IMR-90 (cell line): ENCODE measurements at regions not wholly inside any gene's neighbourhood (a gene's known extent, or its start where the extent isn't known, plus 50 kb on each side); places are given as distances from the start of the nearest gene placed in this dataset.

Experiments
- ATAC-seq: fragments of 200-7000 bp; cut with Tn5 transposase; 2 replicates; pipeline ENCODE4 v1.9.1; 2020; ENCODE audit warnings: low read depth, mild to moderate bottlenecking, moderate library complexity
- BruUV-seq: library from RNA; stranded (reverse); fragments of 400-500 nt; replicated peaks from 2 replicates; lab custom pipeline; 2021; lab: Mats Ljungman, UMichigan
- CTCF ChIA-PET: fragments of 300-600 bp; formaldehyde crosslinking; extraction: SDS; loops from one replicate; lab custom pipeline; 2021; ENCODE audit warnings: antibody characterized with exemption; lab: Yijun Ruan, JAX
- POLR2A ChIA-PET: fragments of 300-600 bp; sonication (Branson Sonifier 250); formaldehyde crosslinking; loops from one replicate; lab custom pipeline; 2022; ENCODE audit warnings: antibody characterized with exemption; ENCODE audit not compliant: unreplicated experiment; lab: Charles Lee
- DNase-seq: peaks from one replicate; pipeline ENCODE4 v3.0.0; 2013
- H2AFZ ChIP-seq: replicated peaks from 2 replicates; pipeline ENCODE3; 2013; ENCODE audit warnings: low read length, mild to moderate bottlenecking; ENCODE audit not compliant: poor library complexity
- H2AK5ac ChIP-seq: 2 replicates; pipeline ENCODE4 v1.6.1; 2013; ENCODE audit warnings: low read depth, low read length, inconsistent platforms
- H2AK9ac ChIP-seq: replicated peaks from 2 replicates; pipeline ENCODE3; 2013; ENCODE audit warnings: mild to moderate bottlenecking, low read depth, low read length, moderate library complexity; ENCODE audit not compliant: poor library complexity
- H2BK120ac ChIP-seq: 2 replicates; pipeline ENCODE4 v1.6.1; 2013; ENCODE audit warnings: low read depth, low read length, inconsistent platforms
- H2BK15ac ChIP-seq: 3 replicates; pipeline ENCODE4 v1.6.1; 2013; ENCODE audit warnings: low read depth, low read length, inconsistent platforms
- H2BK20ac ChIP-seq: 2 replicates; pipeline ENCODE4 v1.6.1; 2013; ENCODE audit warnings: low read depth, mild to moderate bottlenecking, inconsistent platforms, low read length, moderate library complexity
- H2BK5ac ChIP-seq: 2 replicates; pipeline ENCODE4 v1.6.1; 2013; ENCODE audit warnings: mild to moderate bottlenecking, low read depth, low read length, inconsistent platforms; ENCODE audit not compliant: poor library complexity, severe bottlenecking
- H3K14ac ChIP-seq: replicated peaks from 2 replicates; pipeline ENCODE4 v1.6.1; 2013; ENCODE audit warnings: low read depth, low read length, inconsistent platforms
- H3K18ac ChIP-seq: 2 replicates; pipeline ENCODE4 v1.6.1; 2013; ENCODE audit warnings: low read depth, low read length, control low read depth
- H3K23ac ChIP-seq: 2 replicates; pipeline ENCODE4 v1.6.1; 2013; ENCODE audit warnings: low read depth, low read length, inconsistent platforms
- H3K27ac ChIP-seq: 2 replicates; pipeline ENCODE4 v1.5.1; 2013; ENCODE audit warnings: mild to moderate bottlenecking, control low read depth, low read length; ENCODE audit not compliant: insufficient read depth
- H3K27me3 ChIP-seq: 2 replicates; pipeline ENCODE4 v1.6.1; 2013; ENCODE audit warnings: low read length; ENCODE audit not compliant: control insufficient read depth, insufficient read depth
- H3K36me3 ChIP-seq: 2 replicates; pipeline ENCODE4 v1.6.1; 2013; ENCODE audit warnings: low read length, mixed read lengths; ENCODE audit not compliant: control insufficient read depth, insufficient read depth
- H3K4ac ChIP-seq: 2 replicates; pipeline ENCODE4 v1.6.1; 2013; ENCODE audit warnings: low read depth, low read length, inconsistent platforms
- H3K4me1 ChIP-seq: 2 replicates; pipeline ENCODE4 v1.6.1; 2013; ENCODE audit warnings: low read length, mixed read lengths; ENCODE audit not compliant: control insufficient read depth, insufficient read depth
- H3K4me2 ChIP-seq: 2 replicates; pipeline ENCODE4 v1.6.1; 2013; ENCODE audit warnings: low read depth, mild to moderate bottlenecking, control low read depth, low read length, moderate library complexity
- H3K4me3 ChIP-seq: 2 replicates; pipeline ENCODE4 v1.5.1; 2013; ENCODE audit warnings: low read depth, mild to moderate bottlenecking, control low read depth, low read length, moderate library complexity; ENCODE audit not compliant: insufficient read depth
- H3K56ac ChIP-seq: 2 replicates; pipeline ENCODE4 v1.6.1; 2013; ENCODE audit warnings: low read length, inconsistent platforms; ENCODE audit not compliant: insufficient read depth; ENCODE audit errors: extremely low read depth
- H3K79me1 ChIP-seq, 2 experiments: 2 replicates each; pipeline ENCODE4 v1.6.1; 2013; ENCODE audit warnings: low read length in 2 of 2, inconsistent platforms in 1 of 2, low read depth in 1 of 2
- H3K9ac ChIP-seq: 2 replicates; pipeline ENCODE4 v1.6.1; 2013; ENCODE audit warnings: low read depth, low read length, control low read depth
- H3K9me1 ChIP-seq: 2 replicates; pipeline ENCODE4 v1.6.1; 2013; ENCODE audit warnings: low read length, inconsistent platforms; ENCODE audit not compliant: insufficient read depth
- H3K9me3 ChIP-seq: 2 replicates; pipeline ENCODE4 v1.6.1; 2013; ENCODE audit warnings: low read length; ENCODE audit not compliant: control insufficient read depth, insufficient read depth
- H4K20me1 ChIP-seq: 2 replicates; pipeline ENCODE4 v1.6.1; 2013; ENCODE audit warnings: low read length, inconsistent platforms; ENCODE audit not compliant: insufficient read depth
- H4K5ac ChIP-seq: 2 replicates; pipeline ENCODE4 v1.6.1; 2013; ENCODE audit warnings: mild to moderate bottlenecking, low read depth, low read length, control low read depth
- H4K8ac ChIP-seq, 2 experiments: 2 replicates each; pipeline ENCODE4 v1.6.1; 2013; ENCODE audit warnings: low read depth in 2 of 2, low read length in 2 of 2, control low read depth in 1 of 2, inconsistent platforms in 1 of 2
- H4K91ac ChIP-seq: 2 replicates; pipeline ENCODE4 v1.6.1; 2013; ENCODE audit warnings: low read depth, low read length, inconsistent platforms; ENCODE audit not compliant: insufficient read depth
- CEBPB ChIP-seq: IDR thresholded peaks from 2 replicates; pipeline ENCODE4 v1.6.1; 2012; ENCODE audit warnings: low read depth, low read length, improper control_type of control experiment
- CTCF ChIP-seq: conservative IDR thresholded peaks from 2 replicates; pipeline ENCODE4 v1.5.1; 2012; ENCODE audit warnings: mild to moderate bottlenecking, low read depth, low read length, improper control_type of control experiment
- ELK1 ChIP-seq: fragments of 150-350 bp; IDR thresholded peaks from 2 replicates; pipeline ENCODE4 v1.6.1; 2016; ENCODE audit warnings: low read depth, mild to moderate bottlenecking, low read length, moderate library complexity, borderline replicate concordance
- FOS ChIP-seq: fragments of 150-350 bp; IDR thresholded peaks from 2 replicates; pipeline ENCODE4 v1.6.1; 2016; ENCODE audit warnings: low read depth, low read length
- MAFK ChIP-seq: IDR thresholded peaks from 2 replicates; pipeline ENCODE4 v1.6.1; 2012; ENCODE audit warnings: low read depth, low read length, improper control_type of control experiment
- MAZ ChIP-seq: IDR thresholded peaks from 2 replicates; pipeline ENCODE4 v1.6.1; 2012; ENCODE audit warnings: low read depth, mild to moderate bottlenecking, low read length, improper control_type of control experiment, moderate library complexity, borderline replicate concordance
- MXI1 ChIP-seq: IDR thresholded peaks from 2 replicates; pipeline ENCODE4 v1.6.1; 2012; ENCODE audit warnings: low read depth, mild to moderate bottlenecking, low read length, moderate library complexity, borderline replicate concordance
- NFE2L2 ChIP-seq: fragments of 150-350 bp; IDR thresholded peaks from 2 replicates; pipeline ENCODE4 v1.6.1; 2016; ENCODE audit warnings: low read depth, mild to moderate bottlenecking, low read length
- RAD21 ChIP-seq: IDR thresholded peaks from 2 replicates; pipeline ENCODE4 v1.6.1; 2012; ENCODE audit warnings: low read length, improper control_type of control experiment
- RCOR1 ChIP-seq: IDR thresholded peaks from 2 replicates; pipeline ENCODE4 v1.6.1; 2012; ENCODE audit warnings: mild to moderate bottlenecking, low read length, improper control_type of control experiment; ENCODE audit not compliant: insufficient replicate concordance
- RFX5 ChIP-seq: IDR thresholded peaks from 2 replicates; pipeline ENCODE4 v1.8.0; 2012; ENCODE audit warnings: low read depth, mild to moderate bottlenecking, low read length, moderate library complexity
- SMC3 ChIP-seq: fragments of 150-350 bp; IDR thresholded peaks from 2 replicates; pipeline ENCODE4 v1.6.1; 2016; ENCODE audit warnings: low read depth, mild to moderate bottlenecking, antibody characterized with exemption, low read length, moderate library complexity
- USF2 ChIP-seq: fragments of 150-350 bp; IDR thresholded peaks from 2 replicates; pipeline ENCODE4 v1.6.1; 2017; ENCODE audit warnings: mild to moderate bottlenecking, antibody characterized with exemption, low read length, low read depth
- WGBS, 2 experiments: methylation state at CpG; one replicate each; pipeline versions ENCODE4 v1.1.5 to v1.1.7; 2013; ENCODE audit warnings: missing lambda C conversion rate in 2 of 2; ENCODE audit not compliant: insufficient read length in 1 of 2; ENCODE audit errors: extremely low coverage in 2 of 2; 5-methylcytosine and 5-hydroxymethylcytosine counted together
- dilution Hi-C: fragments of 300-500 bp; cut with HindIII; formaldehyde crosslinking; loops from one replicate; pipeline ENCODE4 v1.14.3; 2018; ENCODE audit warnings: low sequenced_read_pairs; ENCODE audit not compliant: unreplicated experiment
- in situ Hi-C: fragments of 300-500 bp; cut with MboI; formaldehyde crosslinking; loops from 3 replicates; pipeline ENCODE4 v1.14.3; 2019; ENCODE audit warnings: low sequenced_read_pairs, inconsistent platforms, mixed read lengths
- intact Hi-C: fragments of 100-400 bp; cut with micrococcal nuclease; formaldehyde crosslinking; loops from 2 replicates; pipeline ENCODE4 v1.10.0; 2022

- no peak for TF ChIP-seq MAFK
These were observed 256.4 kb downstream of the FOXD2 start (continued) for GRCh38 chr1:47694011-47694890.

- H3K4me3 ChIP-seq: no peak overlapping the region
- H2AK5ac ChIP-seq: no peak overlapping the region
- H3K79me1 ChIP-seq: no peaks in the 10 kb centered on the region
- in situ Hi-C loops (no loop called here), dilution Hi-C loops (no loop called here), intact Hi-C loops (no loop called here)
- H3K56ac ChIP-seq: no peak overlapping the region
- H3K4me1 ChIP-seq: no peaks in the 10 kb centered on the region
- H2BK120ac ChIP-seq: no peak overlapping the region
- no peak overlapping the region for H2BK20ac ChIP-seq
- no TSS peak for BruUV-seq
- no peak overlapping the region for H4K8ac ChIP-seq
- no peak overlapping the region for H2BK5ac ChIP-seq
- no CpG with 5 or more reads among the region's 1 CpG for WGBS, 2 experiments
- H3K9ac ChIP-seq: no peak overlapping the region
- H3K23ac ChIP-seq: no peak overlapping the region
- H3K18ac ChIP-seq: no peak overlapping the region
- H3K14ac ChIP-seq: no peak overlapping the region
- H2AFZ ChIP-seq: no peak overlapping the region
- ChIA-PET POLR2A (no interaction called here), CTCF (no interaction called here)
- no peaks in the 10 kb centered on the region for H3K9me1 ChIP-seq
- H3K4ac ChIP-seq: no peak overlapping the region
- no peak for ATAC-seq
- H3K27ac ChIP-seq: no peak overlapping the region
- no peak overlapping the region for H2AK9ac ChIP-seq
- H3K4me2 ChIP-seq: no peak overlapping the region
- no peak for DNase-seq
- peaks cover 5% of the 10 kb centered on the region; the same call in 1 of the 2 replicates for H3K27me3 ChIP-seq
- H3K36me3 ChIP-seq: no peaks in the 10 kb centered on the region
- no peak overlapping the region for H2BK15ac ChIP-seq
- H4K20me1 ChIP-seq: no peaks in the 10 kb centered on the region
- H3K9me3 ChIP-seq: no peaks in the 10 kb centered on the region
- no peak overlapping the region for H4K91ac ChIP-seq
- no peak overlapping the region for H4K5ac ChIP-seq
- TF ChIP-seq RCOR1: no peak
- TF ChIP-seq ELK1: no peak
- no peak for TF ChIP-seq MAZ
- TF ChIP-seq MXI1: no peak
- TF ChIP-seq SMC3: no peak
- TF ChIP-seq CEBPB: no peak
- no peak for TF ChIP-seq RAD21
- no peak for TF ChIP-seq NFE2L2
- no peak for TF ChIP-seq RFX5
- TF ChIP-seq CTCF: no peak
- no peak for TF ChIP-seq FOS
- no peak for TF ChIP-seq MAFK
- no peak for TF ChIP-seq USF2
These were observed 258.5 kb downstream of the FOXD2 start for GRCh38 chr1:47696404-47696736.
